ENCODE measurements at regions not wholly inside any gene's neighbourhood (a gene's known extent, or its start where the extent isn't known, plus 50 kb on each side); places are given as distances from the start of the nearest gene placed in this dataset.

- TF ChIP-seq EZH2phosphoT487 (IDR thresholded peaks at IDR 0.05; ENCODE audit: borderline replicate concordance) (no peak), CTCF (conservative IDR thresholded peaks at IDR 0.05; ENCODE audit: low read length) (peak; percentile 59)
- Histone ChIP-seq H3K27me3 (ENCODE audit: insufficient read depth, low read length, poor library complexity, severe bottlenecking) (no peaks in the 10 kb centered on the region), H3K9me2 (replicated peaks; ENCODE audit: low read depth, low read length) (no peaks in the 10 kb centered on the region), H3K4me3 (ENCODE audit: low read length, poor library complexity, severe bottlenecking) (no peak overlapping the region), H3K9me3 (ENCODE audit: insufficient read depth, low read depth, low read length) (no peaks in the 10 kb centered on the region), H4K20me1 (ENCODE audit: insufficient read depth, low read length, poor library complexity, severe bottlenecking) (no peaks in the 10 kb centered on the region), H3K79me2 (ENCODE audit: insufficient read depth, low read length) (no peaks in the 10 kb centered on the region), H3F3A (ENCODE audit: low read depth) (no peaks in the 10 kb centered on the region), H3K4me1 (ENCODE audit: insufficient read depth, low read length, poor library complexity, severe bottlenecking) (no peaks in the 10 kb centered on the region), H3K36me3 (ENCODE audit: insufficient read depth, low read length) (no peaks in the 10 kb centered on the region), H2AFZ (ENCODE audit: low read length) (peak overlapping the region; percentile 79), H3K9ac (ENCODE audit: low read depth, low read length, poor library complexity, severe bottlenecking) (no peak overlapping the region), H3K4me2 (ENCODE audit: low read depth, low read length, poor library complexity, severe bottlenecking) (no peak overlapping the region)
Observed at GRCh38 chr4:100311181-100311580, 120.9 kb upstream of the DDIT4L start.

- no peaks in the 10 kb centered on the region for H3K4me1 ChIP-seq (ENCODE audit: insufficient read depth, low read length, poor library complexity, severe bottlenecking)
Observed at GRCh38 chr4:100306018-100306417, 115.8 kb upstream of the DDIT4L start.

GRCh38 chr4:100302061-100303026 lies 112.1 kb upstream of the DDIT4L start:
- H3K9ac ChIP-seq (ENCODE audit: low read depth, low read length, poor library complexity, severe bottlenecking), result no peak overlapping the region

More at GRCh38 chr4:100306018-100306417, 115.8 kb upstream of the DDIT4L start:
- no peaks in the 10 kb centered on the region for H3K9me3 ChIP-seq (ENCODE audit: insufficient read depth, low read depth, low read length)
- H3K79me2 ChIP-seq (ENCODE audit: insufficient read depth, low read length), result no peaks in the 10 kb centered on the region
- H2AFZ ChIP-seq (ENCODE audit: low read length), result no peak overlapping the region
- no peaks in the 10 kb centered on the region for H3K36me3 ChIP-seq (ENCODE audit: insufficient read depth, low read length)
- H4K20me1 ChIP-seq (ENCODE audit: insufficient read depth, low read length, poor library complexity, severe bottlenecking), result no peaks in the 10 kb centered on the region
- H3K4me3 ChIP-seq (ENCODE audit: low read length, poor library complexity, severe bottlenecking), result no peak overlapping the region
- H3F3A ChIP-seq (ENCODE audit: low read depth), result no peaks in the 10 kb centered on the region
- no peaks in the 10 kb centered on the region for H3K9me2 ChIP-seq (replicated peaks; ENCODE audit: low read depth, low read length)
- TF ChIP-seq CTCF (conservative IDR thresholded peaks at IDR 0.05; ENCODE audit: low read length), result no peak
- TF ChIP-seq EZH2phosphoT487 (IDR thresholded peaks at IDR 0.05; ENCODE audit: borderline replicate concordance), result no peak
- no peak overlapping the region for H3K9ac ChIP-seq (ENCODE audit: low read depth, low read length, poor library complexity, severe bottlenecking)
- H3K27me3 ChIP-seq (ENCODE audit: insufficient read depth, low read length, poor library complexity, severe bottlenecking), result no peaks in the 10 kb centered on the region
- H3K4me2 ChIP-seq (ENCODE audit: low read depth, low read length, poor library complexity, severe bottlenecking), result no peak overlapping the region

More at GRCh38 chr4:100302061-100303026, 112.1 kb upstream of the DDIT4L start:
- no peaks in the 10 kb centered on the region for H3K4me1 ChIP-seq (ENCODE audit: insufficient read depth, low read length, poor library complexity, severe bottlenecking)
- H3K4me3 ChIP-seq (ENCODE audit: low read length, poor library complexity, severe bottlenecking), result no peak overlapping the region
- H2AFZ ChIP-seq (ENCODE audit: low read length), result 0 out of 2 replicates have a peak overlapping the region, but pooled peaks have one; percentile 13
- H3K9me3 ChIP-seq (ENCODE audit: insufficient read depth, low read depth, low read length), result no peaks in the 10 kb centered on the region
- no peaks in the 10 kb centered on the region for H3K79me2 ChIP-seq (ENCODE audit: insufficient read depth, low read length)
- no peaks in the 10 kb centered on the region for H4K20me1 ChIP-seq (ENCODE audit: insufficient read depth, low read length, poor library complexity, severe bottlenecking)
- no peak for TF ChIP-seq EZH2phosphoT487 (IDR thresholded peaks at IDR 0.05; ENCODE audit: borderline replicate concordance)
- TF ChIP-seq CTCF (conservative IDR thresholded peaks at IDR 0.05; ENCODE audit: low read length), result no peak
- H3F3A ChIP-seq (ENCODE audit: low read depth), result no peaks in the 10 kb centered on the region
- H3K4me2 ChIP-seq (ENCODE audit: low read depth, low read length, poor library complexity, severe bottlenecking), result no peak overlapping the region
- no peaks in the 10 kb centered on the region for H3K9me2 ChIP-seq (replicated peaks; ENCODE audit: low read depth, low read length)
- H3K27me3 ChIP-seq (ENCODE audit: insufficient read depth, low read length, poor library complexity, severe bottlenecking), result no peaks in the 10 kb centered on the region
- H3K36me3 ChIP-seq (ENCODE audit: insufficient read depth, low read length), result no peaks in the 10 kb centered on the region

Measured in Loucy (cell line).